HG02610 (cell line): ENCODE measurements at regions not wholly inside any gene's neighbourhood (a gene's known extent, or its start where the extent isn't known, plus 50 kb on each side); places are given as distances from the start of the nearest gene placed in this dataset.
"Not testable (repeated sequence)": the region's sequence is repeated elsewhere in the genome, so short reads cannot be mapped to it uniquely, and the experiment has no call there.

ENCODE experiments used
- ATAC-seq: cut with Tn5 transposase; IDR thresholded peaks from one replicate; pipeline ENCODE4 v1.9.1; 2021; ENCODE audit warnings: mild to moderate bottlenecking, moderate library complexity; ENCODE audit not compliant: unreplicated experiment

GRCh38 chr12:47491516-47492305, 214.1 kb downstream of the RPAP3 start:
- ATAC-seq: no peak

GRCh38 chr12:47488888-47489287, 216.9 kb downstream of the RPAP3 start:
- ATAC-seq: no peak

GRCh38 chr12:47481041-47481440, 224.8 kb downstream of the RPAP3 start:
- ATAC-seq: no peak

- no peak for ATAC-seq
Observed at GRCh38 chr12:47478426-47478825, 227.4 kb downstream of the RPAP3 start.

- no peak for ATAC-seq
Observed at GRCh38 chr12:47473091-47473490, 232.7 kb downstream of the RPAP3 start.

GRCh38 chr12:47470349-47470748, 235.5 kb downstream of the RPAP3 start:
- ATAC-seq: not testable (repeated sequence)

- ATAC-seq: not testable (repeated sequence)
Observed at GRCh38 chr12:47463918-47464317, 241.9 kb downstream of the RPAP3 start.

- no peak for ATAC-seq
Observed at GRCh38 chr12:47458279-47458678, 247.6 kb downstream of the RPAP3 start.

GRCh38 chr12:47449797-47450196, 256.0 kb downstream of the RPAP3 start:
- peak; percentile 78 for ATAC-seq

- no peak for ATAC-seq
Observed at GRCh38 chr12:47442310-47442709, 263.5 kb downstream of the RPAP3 start.

GRCh38 chr12:47441490-47441889, 264.3 kb downstream of the RPAP3 start:
- no peak for ATAC-seq

GRCh38 chr12:47438175-47438574, 267.7 kb downstream of the RPAP3 start:
- no peak for ATAC-seq

GRCh38 chr12:47437570-47437969, 268.3 kb downstream of the RPAP3 start:
- no peak for ATAC-seq

- no peak for ATAC-seq
Observed at GRCh38 chr12:47433876-47434275, 272.0 kb downstream of the RPAP3 start.

GRCh38 chr12:47426678-47427309, 279.0 kb downstream of the RPAP3 start:
- ATAC-seq: not testable (repeated sequence)

- ATAC-seq: no peak
Observed at GRCh38 chr12:47422611-47423010, 283.2 kb downstream of the RPAP3 start.

- no peak for ATAC-seq
Observed at GRCh38 chr12:47419497-47419896, 286.3 kb downstream of the RPAP3 start.

- ATAC-seq: no peak
Observed at GRCh38 chr12:47417955-47418354, 287.9 kb downstream of the RPAP3 start.

GRCh38 chr12:47417121-47417520, 288.7 kb downstream of the RPAP3 start:
- ATAC-seq: no peak

- ATAC-seq: no peak
Observed at GRCh38 chr12:47415054-47415453, 290.8 kb downstream of the RPAP3 start.

GRCh38 chr12:47414511-47414910, 291.3 kb downstream of the RPAP3 start:
- ATAC-seq: no peak

- no peak for ATAC-seq
Observed at GRCh38 chr12:47413806-47414205, 292.0 kb downstream of the RPAP3 start.
